NOMO-1 treated with DMSO at 0.1 percent for 48 hours (cell line): ENCODE measurements at regions not wholly inside any gene's neighbourhood (a gene's known extent, or its start where the extent isn't known, plus 50 kb on each side); places are given as distances from the start of the nearest gene placed in this dataset.

ENCODE experiments used
- DNase-seq: peaks from one replicate; lab custom pipeline; 2025; ENCODE audit not compliant: unreplicated experiment; lab: John Stamatoyannopoulos, UW

- no peak for DNase-seq
Observed at GRCh38 chr12:65546528-65546927, 268.0 kb downstream of the MSRB3 start.

DNA sequence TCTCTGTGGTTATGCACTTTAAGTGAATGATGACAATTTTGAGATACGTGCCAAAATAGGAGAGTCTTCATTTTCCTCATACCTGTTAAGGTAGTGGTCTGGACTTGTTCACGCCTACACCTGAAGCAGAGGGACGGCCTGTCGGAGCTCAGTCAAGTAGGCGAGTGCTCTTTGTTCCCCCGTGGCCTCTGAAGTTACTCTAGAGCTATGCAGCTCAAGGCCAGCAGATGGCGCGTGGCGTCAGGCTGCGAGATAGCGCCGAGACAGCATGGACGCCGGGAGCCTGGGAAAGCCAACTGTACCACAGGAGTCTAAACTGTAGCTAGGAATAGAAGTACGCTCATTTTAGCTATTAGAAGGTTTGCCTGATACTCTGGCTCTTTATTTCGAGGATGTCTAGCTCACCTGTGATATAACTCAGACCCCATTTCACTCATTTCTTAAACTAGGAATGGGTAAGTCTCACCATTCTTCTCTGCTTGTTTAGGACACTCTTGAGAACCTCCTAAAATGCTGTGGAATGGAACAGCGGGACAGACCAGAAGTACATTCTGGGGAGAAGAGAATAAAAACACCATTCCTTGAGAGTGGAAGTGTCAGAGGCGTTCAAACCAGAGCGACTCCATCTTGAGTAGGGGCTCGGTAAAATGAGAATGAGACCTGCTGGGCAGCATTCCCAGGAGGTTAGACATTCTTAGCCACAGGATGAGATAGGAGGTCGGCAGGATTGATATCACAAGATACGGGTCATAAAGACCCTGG, 267.4 kb upstream of the HMGA2 start:
- DNase-seq, result peak; percentile 60

DNA sequence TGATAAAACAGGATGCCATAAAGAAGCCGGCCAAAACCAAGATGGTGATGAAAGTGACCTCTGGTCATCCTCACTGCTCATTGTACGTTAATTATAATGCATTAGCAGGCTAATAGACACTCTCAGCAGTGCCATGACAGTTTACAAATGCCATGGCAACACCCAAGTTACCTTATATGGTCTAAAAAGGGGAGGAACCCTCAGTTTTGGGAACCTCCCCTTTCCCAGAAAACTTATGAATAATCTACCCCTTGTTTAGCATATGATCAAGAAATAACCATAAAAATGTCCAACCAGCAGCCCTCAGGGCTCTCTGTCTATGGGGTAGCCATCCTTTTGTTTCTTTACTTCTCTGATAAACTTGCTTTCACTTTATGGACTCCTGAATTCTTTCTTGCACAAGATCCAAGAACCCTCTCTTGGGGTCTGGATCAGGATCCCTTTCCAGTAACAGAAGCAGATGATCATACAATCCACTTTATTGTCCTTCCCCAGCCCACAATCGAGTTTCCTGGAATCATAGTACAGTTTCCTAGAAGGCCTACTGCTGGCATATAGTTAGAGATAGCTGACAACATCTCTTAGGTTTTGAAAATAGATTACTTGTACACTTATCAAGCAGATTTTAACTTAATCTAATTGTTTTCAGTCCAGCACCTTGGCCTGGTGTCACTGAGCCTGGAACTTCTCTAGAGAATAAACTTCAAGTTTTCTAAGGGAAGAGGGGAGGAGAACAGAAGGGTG, 266.7 kb upstream of the HMGA2 start:
- DNase-seq, result no peak

- DNase-seq, result no peak
Observed at GRCh38 chr12:65560286-65560685, 264.0 kb upstream of the HMGA2 start.

- no peak for DNase-seq
Observed at GRCh38 chr12:65561798-65562382, 262.4 kb upstream of the HMGA2 start.

GRCh38 chr12:65565601-65566560, 258.4 kb upstream of the HMGA2 start:
- DNase-seq, result no peak

- DNase-seq, result no peak
Observed at GRCh38 chr12:65566751-65567150, 257.5 kb upstream of the HMGA2 start.

DNA sequence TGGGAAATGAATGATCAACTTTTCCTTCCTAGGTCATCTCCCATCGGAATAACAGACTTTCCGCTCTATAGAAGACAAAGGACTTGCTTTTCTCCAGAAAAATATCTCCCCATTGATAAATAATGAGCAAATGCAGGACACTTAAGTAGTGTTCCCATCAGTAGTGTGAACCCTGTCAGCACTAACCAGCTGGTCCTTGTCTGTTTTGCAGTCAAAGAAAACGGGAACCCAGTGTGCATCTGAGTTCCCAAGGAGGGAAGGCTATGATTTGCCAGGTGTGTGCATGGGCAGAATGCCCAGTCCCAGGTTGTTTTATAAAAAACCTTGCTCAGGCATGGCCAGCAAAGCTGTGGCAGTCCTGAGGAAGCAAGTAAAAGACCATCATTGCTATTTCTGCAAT, 256.5 kb upstream of the HMGA2 start:
- no peak for DNase-seq

DNA sequence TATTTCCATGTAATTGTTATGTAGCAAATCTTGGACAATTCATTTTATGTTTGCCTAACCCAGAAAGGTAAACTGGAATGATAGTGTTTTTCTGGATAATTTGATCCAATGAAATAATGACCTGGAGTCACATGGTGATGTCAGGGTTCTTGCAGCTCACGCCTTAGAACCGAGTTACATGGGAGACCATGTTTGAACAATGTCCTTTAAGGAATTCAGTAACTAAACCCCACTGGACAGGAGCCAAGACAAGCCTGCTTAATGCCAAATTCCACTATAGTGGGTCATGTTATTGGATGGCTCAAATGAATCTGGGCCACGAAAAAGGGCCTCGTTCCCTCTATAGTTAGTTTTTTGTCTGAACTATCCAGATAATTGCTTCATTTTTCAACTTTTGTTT, 255.8 kb upstream of the HMGA2 start:
- DNase-seq, result no peak

DNA sequence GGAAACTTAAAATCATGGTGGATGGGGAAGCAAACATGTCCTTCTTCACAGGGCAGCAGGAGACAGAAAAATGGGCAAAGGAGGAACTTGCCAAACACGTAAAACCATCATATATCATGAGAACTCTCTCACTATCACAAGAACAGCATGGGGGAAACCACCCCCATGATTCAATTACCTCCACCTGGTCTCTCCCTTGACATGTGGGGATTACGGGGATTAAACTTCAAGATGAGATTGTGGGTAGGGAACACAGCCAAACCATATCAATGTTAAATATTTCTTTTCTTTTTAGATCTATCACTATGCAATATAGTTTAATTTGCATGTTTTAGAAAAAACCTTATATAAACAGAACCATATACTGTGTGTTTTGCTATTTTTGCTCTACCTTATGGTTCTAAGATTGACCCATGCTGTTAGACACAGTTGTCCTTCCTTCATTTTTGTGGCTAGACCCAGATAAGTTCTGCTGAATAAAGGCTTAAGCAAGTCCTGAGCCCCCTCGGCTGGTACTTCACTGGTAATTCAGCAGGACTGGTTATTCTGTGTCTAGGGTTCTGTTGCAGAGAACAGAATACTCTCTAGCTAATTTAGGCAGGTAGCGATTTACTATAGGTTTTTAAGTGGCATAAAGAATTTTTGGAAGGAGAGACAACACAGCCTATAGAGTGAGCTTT, 253.7 kb upstream of the HMGA2 start:
- DNase-seq, result no peak

- DNase-seq, result no peak
Observed at GRCh38 chr12:65574867-65575266, 249.4 kb upstream of the HMGA2 start.

GRCh38 chr12:65584016-65584415, 240.3 kb upstream of the HMGA2 start:
- no peak for DNase-seq

- DNase-seq, result peak; percentile 4
Observed at GRCh38 chr12:65585648-65586602, 238.4 kb upstream of the HMGA2 start.

GRCh38 chr12:65586796-65587195, 237.5 kb upstream of the HMGA2 start:
- DNase-seq, result no peak

DNA sequence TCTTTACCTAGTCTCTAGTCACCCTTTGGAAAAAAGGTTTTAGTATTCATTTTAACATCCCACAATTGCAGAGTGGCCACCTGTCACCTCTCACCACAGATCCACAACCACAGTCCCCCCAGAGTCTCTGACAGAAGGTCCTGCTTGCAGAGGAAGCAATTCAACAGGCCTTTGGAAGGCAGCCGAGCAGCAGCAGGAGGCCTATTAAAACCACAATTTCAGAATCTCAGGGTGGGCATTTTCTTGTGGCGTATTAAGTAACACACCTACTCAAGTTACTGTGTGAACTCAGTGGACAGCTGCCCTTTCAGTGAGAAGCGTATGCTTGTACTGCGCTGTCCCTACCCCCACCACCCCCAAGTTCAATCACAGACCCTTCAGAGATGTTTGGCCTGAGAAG, 234.0 kb upstream of the HMGA2 start:
- DNase-seq, result no peak

DNA sequence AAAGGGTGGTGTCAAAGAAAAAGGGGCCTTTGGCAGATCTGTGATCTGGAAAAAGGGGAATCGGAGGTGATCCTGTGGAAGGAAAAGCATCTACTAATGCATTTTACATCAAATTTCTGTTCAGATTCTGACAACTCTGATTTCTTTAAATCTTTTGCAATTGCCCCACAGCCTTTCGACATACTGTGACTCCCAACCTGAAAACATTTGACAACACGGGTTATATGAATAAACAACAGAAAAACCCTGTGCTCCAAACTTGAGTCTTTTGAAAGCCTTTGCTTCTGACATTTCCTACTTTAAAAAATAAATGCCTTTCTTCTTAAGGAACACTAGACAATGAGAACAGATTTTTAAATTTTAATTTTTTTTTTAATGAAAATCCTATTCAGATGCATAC, 231.9 kb upstream of the HMGA2 start:
- DNase-seq, result no peak

GRCh38 chr12:65593239-65593701, 231.0 kb upstream of the HMGA2 start:
- no peak for DNase-seq

GRCh38 chr12:65594409-65594808, 229.9 kb upstream of the HMGA2 start:
- no peak for DNase-seq

DNA sequence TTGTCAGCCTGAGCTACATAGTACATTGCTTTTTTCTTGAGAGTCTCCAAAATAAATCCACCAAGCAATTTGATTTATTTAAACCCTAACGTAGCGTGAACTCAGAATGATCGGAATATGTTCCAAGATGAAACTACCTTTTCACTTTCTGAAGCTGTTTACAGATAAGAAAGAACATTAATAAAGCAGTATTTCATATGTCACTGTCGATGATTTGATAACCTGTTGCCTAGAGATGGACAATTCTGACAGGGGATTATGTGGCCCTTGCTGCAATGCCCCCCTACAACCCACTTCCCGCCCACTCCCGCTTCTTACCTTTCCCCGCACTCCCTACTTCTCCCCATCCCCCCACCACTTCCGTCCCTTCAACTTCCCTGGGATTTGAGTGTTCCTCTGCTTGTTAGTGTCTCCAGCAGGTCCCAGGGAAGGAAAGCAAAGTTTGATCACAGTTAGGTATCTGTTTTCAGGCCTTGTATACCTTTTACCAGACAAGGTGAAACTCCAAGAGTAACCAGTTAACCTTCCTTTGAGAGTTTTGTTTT, 229.2 kb upstream of the HMGA2 start:
- no peak for DNase-seq
